HepG2 (cell line): ENCODE measurements at regions not wholly inside any gene's neighbourhood (a gene's known extent, or its start where the extent isn't known, plus 50 kb on each side); places are given as distances from the start of the nearest gene placed in this dataset.

Source experiments
- ATAC-seq: fragments of 200-7000 bp; cut with Tn5 transposase; 3 replicates; pipeline ENCODE4 v1.9.1; 2020; ENCODE audit warnings: mild to moderate bottlenecking, moderate library complexity
- BruUV-seq: library from RNA; stranded (reverse); fragments of 400-500 nt; replicated peaks from 2 replicates; lab custom pipeline; 2021; lab: Mats Ljungman, UMichigan
- CTCF ChIA-PET: fragments of 300-600 bp; formaldehyde crosslinking; extraction: SDS; loops from one replicate; lab custom pipeline; 2021; ENCODE audit warnings: low total read pairs, inconsistent platforms, low intra/inter-chr PET ratio; lab: Yijun Ruan, JAX
- POLR2A ChIA-PET: fragments of 350-600 bp; sonication (Branson Sonifier 250); formaldehyde crosslinking; loops from one replicate; lab custom pipeline; 2020; ENCODE audit warnings: antibody characterized with exemption, inconsistent platforms; lab: Yijun Ruan, JAX
- DNase-seq: peaks from one replicate; pipeline ENCODE4 v3.0.0-alpha.2; 2015; ENCODE audit warnings: low spot score
- FAIRE-seq: peaks from 3 replicates; lab custom pipeline; 2011; peaks lifted over from hg19 to GRCh38; lab: Jason Lieb, UNC
- H2AFZ ChIP-seq: one replicate; pipeline ENCODE4 v1.6.1; 2011; ENCODE audit warnings: low read length, inconsistent platforms
- H3K27ac ChIP-seq: fragments of 300-600 bp; 3 replicates; pipeline ENCODE4 v1.8.0; 2011; ENCODE audit warnings: mixed run types, mild to moderate bottlenecking, mixed read lengths, low read length, inconsistent platforms; ENCODE audit not compliant: insufficient read depth; ENCODE audit errors: extremely low read length
- H3K27me3 ChIP-seq, 2 experiments: fragments of 200-600 bp in 1 of 2; 2 replicates in 1 of 2; 3 replicates in 1 of 2; pipeline versions ENCODE4 v1.6.0 to v1.8.0; 2011; ENCODE audit warnings: low read length in 2 of 2, mild to moderate bottlenecking in 2 of 2, moderate library complexity in 2 of 2, inconsistent platforms in 1 of 2; ENCODE audit not compliant: insufficient read depth in 2 of 2, control insufficient read depth in 1 of 2
- H3K36me3 ChIP-seq, 2 experiments: fragments of 200-600 bp in 1 of 2; replicated peaks in 1 of 2; 2 replicates in 1 of 2; 3 replicates in 1 of 2; pipeline versions ENCODE4 v1.5.1 to v1.8.0; 2011; ENCODE audit warnings: low read length in 2 of 2, inconsistent platforms in 1 of 2; ENCODE audit not compliant: insufficient read depth in 2 of 2, control insufficient read depth in 1 of 2
- H3K4me1 ChIP-seq: 2 replicates; pipeline ENCODE4 v1.5.1; 2012; ENCODE audit warnings: low read length, inconsistent platforms; ENCODE audit not compliant: insufficient read depth
- H3K4me2 ChIP-seq: 2 replicates; pipeline ENCODE4 v1.6.0; 2011; ENCODE audit warnings: low read depth, low read length, inconsistent platforms
- H3K4me3 ChIP-seq, 3 experiments: fragments of 200-600 bp in 1 of 3; sonication (generic), shearing (Covaris generic) in 1 of 3; replicated peaks in 1 of 3; 2 replicates each; pipeline ENCODE4 v1.5.1; 2011 to 2016; ENCODE audit warnings: low read length in 3 of 3, inconsistent platforms in 2 of 3, low read depth in 2 of 3, mild to moderate bottlenecking in 2 of 3, control low read depth in 1 of 3, mixed read lengths in 1 of 3; ENCODE audit not compliant: insufficient read depth in 1 of 3
- H3K79me2 ChIP-seq: one replicate; pipeline ENCODE4 v1.6.1; 2011; ENCODE audit warnings: low read length, inconsistent platforms; ENCODE audit not compliant: insufficient read depth
- H3K9ac ChIP-seq: 2 replicates; pipeline ENCODE4 v1.6.0; 2011; ENCODE audit warnings: mild to moderate bottlenecking, low read depth, low read length, inconsistent platforms; ENCODE audit not compliant: insufficient read depth
- H3K9me3 ChIP-seq: 2 replicates; pipeline ENCODE4 v1.5.1; 2012; ENCODE audit warnings: mild to moderate bottlenecking, low read length
- H4K20me1 ChIP-seq: 2 replicates; pipeline ENCODE4 v1.6.0; 2011; ENCODE audit warnings: inconsistent platforms, mild to moderate bottlenecking, low read length, moderate library complexity; ENCODE audit not compliant: insufficient read depth
- ATRX ChIP-seq: sonication (generic); formaldehyde crosslinking; IDR thresholded peaks from 2 replicates; pipeline ENCODE4 v1.4.0; 2020; ENCODE audit warnings: missing genetic modification reagents, borderline replicate concordance
- EZH2 ChIP-seq: conservative IDR thresholded peaks from 2 replicates; pipeline ENCODE4 v1.6.1; 2012; ENCODE audit warnings: mild to moderate bottlenecking, low read depth, low read length, moderate library complexity
- HMGA1 ChIP-seq: sonication (generic); formaldehyde crosslinking; conservative IDR thresholded peaks from 2 replicates; pipeline ENCODE4 v1.4.0; 2020; ENCODE audit warnings: missing genetic modification reagents
- KMT2A ChIP-seq: sonication (generic); formaldehyde crosslinking; IDR thresholded peaks from 2 replicates; pipeline ENCODE4 v1.4.0; 2020; ENCODE audit warnings: missing genetic modification reagents
- NKX3-1 ChIP-seq: sonication (generic); formaldehyde crosslinking; IDR thresholded peaks from 2 replicates; pipeline ENCODE4 v1.5.0; 2020; ENCODE audit warnings: missing genetic modification reagents
- REL ChIP-seq: sonication (generic); formaldehyde crosslinking; conservative IDR thresholded peaks from 2 replicates; pipeline ENCODE4 v1.8.0; 2022; ENCODE audit warnings: mild to moderate bottlenecking, missing genetic modification reagents, moderate library complexity
- SMARCE1 ChIP-seq: fragments of 450-650 bp; IDR thresholded peaks from 2 replicates; pipeline ENCODE4 v1.6.1; 2017; ENCODE audit warnings: borderline replicate concordance
- YY1 ChIP-seq: IDR thresholded peaks from 2 replicates; pipeline ENCODE4 v1.6.1; 2011; ENCODE audit warnings: low read length, low read depth, moderate library complexity, mild to moderate bottlenecking; ENCODE audit not compliant: insufficient read depth, insufficient replicate concordance
- ZMAT3 ChIP-seq: sonication (generic); formaldehyde crosslinking; conservative IDR thresholded peaks from 2 replicates; pipeline ENCODE4 v1.7.0; 2021; ENCODE audit warnings: missing genetic modification reagents
- ZNF136 ChIP-seq: sonication (generic); formaldehyde crosslinking; IDR thresholded peaks from 2 replicates; pipeline ENCODE4 v1.8.1; 2022; ENCODE audit warnings: low read depth, mild to moderate bottlenecking, moderate library complexity, missing genetic modification reagents
- ZNF292 ChIP-seq: sonication (generic); formaldehyde crosslinking; IDR thresholded peaks from 2 replicates; pipeline ENCODE4 v1.8.1; 2022; ENCODE audit warnings: mild to moderate bottlenecking, low read depth, missing genetic modification reagents, borderline replicate concordance
- ZNF329 ChIP-seq: sonication (generic); formaldehyde crosslinking; IDR thresholded peaks from 2 replicates; pipeline ENCODE4 v1.9.0; 2021; ENCODE audit warnings: low read depth, mild to moderate bottlenecking, missing genetic modification reagents
- ZNF766 ChIP-seq: sonication (generic); formaldehyde crosslinking; IDR thresholded peaks from 2 replicates; pipeline ENCODE4 v1.5.0; 2020; ENCODE audit warnings: missing genetic modification reagents, borderline replicate concordance
- ZNF768 ChIP-seq: sonication (generic); formaldehyde crosslinking; IDR thresholded peaks from 2 replicates; pipeline ENCODE4 v1.4.0; 2020; ENCODE audit warnings: missing genetic modification reagents
- ZNF790 ChIP-seq: sonication (generic); formaldehyde crosslinking; IDR thresholded peaks from 2 replicates; pipeline ENCODE4 v1.8.0; 2022; ENCODE audit warnings: missing genetic modification reagents, mild to moderate bottlenecking, borderline replicate concordance
- WGBS: methylation state at CpG from one replicate; pipeline ENCODE4 v1.1.6; 2017; ENCODE audit warnings: low lambda C conversion rate; 5-methylcytosine and 5-hydroxymethylcytosine counted together
- in situ Hi-C: cut with HindIII; loops from 2 replicates; pipeline ENCODE4 v1.10.0; 2017; ENCODE audit warnings: low pct_unique_long_range_greater_than_20kb; ENCODE audit not compliant: extremely low pct_ligation_motif_present
- intact Hi-C: fragments of 100-400 bp; cut with micrococcal nuclease; formaldehyde crosslinking; loops from one replicate; pipeline ENCODE4 v1.10.0; 2022; ENCODE audit not compliant: unreplicated experiment
- TF ChIP-seq, protein P1 (sequence below): sonication (generic); formaldehyde crosslinking; IDR thresholded peaks from 2 replicates; pipeline ENCODE4 v1.9.0; 2021; ENCODE audit warnings: missing genetic modification reagents, mild to moderate bottlenecking, borderline replicate concordance
- TF ChIP-seq, protein P2 (sequence below): sonication (generic); formaldehyde crosslinking; IDR thresholded peaks from 2 replicates; pipeline ENCODE4 v1.9.0; 2021; ENCODE audit warnings: missing genetic modification reagents, mild to moderate bottlenecking, borderline replicate concordance
- TF ChIP-seq, protein P3 (sequence below): IDR thresholded peaks from 2 replicates; pipeline ENCODE4 v1.6.1; 2016; ENCODE audit warnings: mild to moderate bottlenecking

DNA sequence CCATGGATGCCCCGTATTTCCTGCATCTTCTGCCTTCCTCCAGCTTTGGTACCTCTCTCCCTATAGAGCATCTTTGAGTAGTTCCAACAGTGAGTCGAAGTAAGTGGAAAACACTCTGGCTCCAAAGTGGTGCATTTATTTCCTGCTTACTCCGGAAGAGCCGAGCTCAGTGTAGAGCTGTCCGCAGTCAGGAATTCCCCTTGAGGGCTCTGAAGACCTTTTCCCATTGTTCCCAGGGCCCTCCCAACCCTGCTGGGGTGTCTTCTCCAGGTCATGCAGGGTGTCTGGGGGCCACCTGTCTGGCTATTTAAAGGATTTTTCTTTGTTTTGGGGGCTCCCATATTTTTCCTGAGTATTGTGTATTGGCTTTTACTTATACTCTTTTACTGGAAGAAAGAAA lies 118.6 kb upstream of the MXRA5 start:
- POLR2A ChIA-PET = no interaction called here
- CTCF ChIA-PET = no interaction called here
- Histone ChIP-seq H3K79me2 (no peaks in the 10 kb centered on the region), H2AFZ (no peak overlapping the region), H4K20me1 (no peaks in the 10 kb centered on the region), H3K4me2 (no peak overlapping the region), H3K9ac (no peak overlapping the region), H3K4me3 (no peak overlapping the region), H3K27ac (no peak overlapping the region), H3K9me3 (no peaks in the 10 kb centered on the region), H3K4me1 (no peaks in the 10 kb centered on the region), H3K36me3 (no peaks in the 10 kb centered on the region), H3K27me3 (no peaks in the 10 kb centered on the region)
- ATAC-seq (no peak), FAIRE-seq (no peak), DNase-seq (no peak)
- intact Hi-C loops (no loop called here), in situ Hi-C loops (no loop called here)
- no TSS peak for BruUV-seq
- TF ChIP-seq SMARCE1 = no peak
- TF ChIP-seq NKX3-1 = no peak
- no peak for TF ChIP-seq ZNF768 (CRISPR knock-in tag)
- TF ChIP-seq YY1 = no peak
- no peak for TF ChIP-seq KMT2A (CRISPR knock-in tag)
- no peak for TF ChIP-seq ZMAT3 (CRISPR knock-in tag)
- TF ChIP-seq ZNF790 = no peak
- WGBS = no CpG with 5 or more reads among the region's 5 CpGs

DNA sequence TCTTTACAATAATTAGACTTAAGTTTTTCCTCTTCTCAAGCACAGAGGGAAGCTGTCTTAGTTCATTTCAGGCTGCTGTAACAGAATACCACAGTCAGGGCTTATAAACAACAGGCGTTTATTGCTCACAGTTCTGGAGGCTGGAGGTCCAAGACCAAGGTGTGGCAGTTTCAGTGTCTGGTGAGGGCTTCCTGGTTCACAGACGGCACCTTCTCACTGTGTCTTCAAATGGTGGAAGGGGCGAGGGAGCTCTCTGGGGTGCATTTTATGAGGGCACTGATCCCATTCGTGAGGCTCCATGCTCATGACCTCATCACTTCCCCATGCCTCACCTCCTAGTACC lies 115.7 kb upstream of the MXRA5 start:
- in situ Hi-C loops (no loop called here), intact Hi-C loops (no loop called here)
- no peak overlapping the region for H2AFZ ChIP-seq
- FAIRE-seq = no peak
- H3K36me3 ChIP-seq = no peaks in the 10 kb centered on the region
- no peaks in the 10 kb centered on the region for H4K20me1 ChIP-seq
- H3K79me2 ChIP-seq = no peaks in the 10 kb centered on the region
- no peaks in the 10 kb centered on the region for H3K4me1 ChIP-seq
- ChIA-PET POLR2A (no interaction called here), CTCF (no interaction called here)
- H3K9me3 ChIP-seq = no peaks in the 10 kb centered on the region
- no peak for ATAC-seq
- 0% methylated on average over 2 of the region's 4 CpGs for WGBS
- no TSS peak for BruUV-seq
- H3K27me3 ChIP-seq = no peaks in the 10 kb centered on the region
- no peak for DNase-seq
- no peak overlapping the region for H3K4me2 ChIP-seq
- no peak overlapping the region for H3K4me3 ChIP-seq
- no peak overlapping the region for H3K9ac ChIP-seq
- no peak overlapping the region for H3K27ac ChIP-seq
- TF ChIP-seq, protein P1, sequence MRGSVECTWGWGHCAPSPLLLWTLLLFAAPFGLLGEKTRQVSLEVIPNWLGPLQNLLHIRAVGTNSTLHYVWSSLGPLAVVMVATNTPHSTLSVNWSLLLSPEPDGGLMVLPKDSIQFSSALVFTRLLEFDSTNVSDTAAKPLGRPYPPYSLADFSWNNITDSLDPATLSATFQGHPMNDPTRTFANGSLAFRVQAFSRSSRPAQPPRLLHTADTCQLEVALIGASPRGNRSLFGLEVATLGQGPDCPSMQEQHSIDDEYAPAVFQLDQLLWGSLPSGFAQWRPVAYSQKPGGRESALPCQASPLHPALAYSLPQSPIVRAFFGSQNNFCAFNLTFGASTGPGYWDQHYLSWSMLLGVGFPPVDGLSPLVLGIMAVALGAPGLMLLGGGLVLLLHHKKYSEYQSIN (CRISPR knock-in tag) = no peak
- no peak for TF ChIP-seq ZNF292 (CRISPR knock-in tag)
- TF ChIP-seq HMGA1 (CRISPR knock-in tag) = no peak
- TF ChIP-seq, protein P2, sequence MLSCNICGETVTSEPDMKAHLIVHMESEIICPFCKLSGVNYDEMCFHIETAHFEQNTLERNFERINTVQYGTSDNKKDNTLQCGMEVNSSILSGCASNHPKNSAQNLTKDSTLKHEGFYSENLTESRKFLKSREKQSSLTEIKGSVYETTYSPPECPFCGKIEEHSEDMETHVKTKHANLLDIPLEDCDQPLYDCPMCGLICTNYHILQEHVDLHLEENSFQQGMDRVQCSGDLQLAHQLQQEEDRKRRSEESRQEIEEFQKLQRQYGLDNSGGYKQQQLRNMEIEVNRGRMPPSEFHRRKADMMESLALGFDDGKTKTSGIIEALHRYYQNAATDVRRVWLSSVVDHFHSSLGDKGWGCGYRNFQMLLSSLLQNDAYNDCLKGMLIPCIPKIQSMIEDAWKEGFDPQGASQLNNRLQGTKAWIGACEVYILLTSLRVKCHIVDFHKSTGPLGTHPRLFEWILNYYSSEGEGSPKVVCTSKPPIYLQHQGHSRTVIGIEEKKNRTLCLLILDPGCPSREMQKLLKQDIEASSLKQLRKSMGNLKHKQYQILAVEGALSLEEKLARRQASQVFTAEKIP (CRISPR knock-in tag) = no peak
- no peak for TF ChIP-seq ZNF136 (CRISPR knock-in tag)
- no peak for TF ChIP-seq ZNF766 (CRISPR knock-in tag)
- TF ChIP-seq ZNF329 (CRISPR knock-in tag) = no peak
- TF ChIP-seq, protein P3, sequence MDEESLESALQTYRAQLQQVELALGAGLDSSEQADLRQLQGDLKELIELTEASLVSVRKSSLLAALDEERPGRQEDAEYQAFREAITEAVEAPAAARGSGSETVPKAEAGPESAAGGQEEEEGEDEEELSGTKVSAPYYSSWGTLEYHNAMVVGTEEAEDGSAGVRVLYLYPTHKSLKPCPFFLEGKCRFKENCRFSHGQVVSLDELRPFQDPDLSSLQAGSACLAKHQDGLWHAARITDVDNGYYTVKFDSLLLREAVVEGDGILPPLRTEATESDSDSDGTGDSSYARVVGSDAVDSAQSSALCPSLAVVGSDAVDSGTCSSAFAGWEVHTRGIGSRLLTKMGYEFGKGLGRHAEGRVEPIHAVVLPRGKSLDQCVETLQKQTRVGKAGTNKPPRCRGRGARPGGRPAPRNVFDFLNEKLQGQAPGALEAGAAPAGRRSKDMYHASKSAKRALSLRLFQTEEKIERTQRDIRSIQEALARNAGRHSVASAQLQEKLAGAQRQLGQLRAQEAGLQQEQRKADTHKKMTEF (CRISPR knock-in tag) = no peak
- TF ChIP-seq EZH2 = no peak
- no peak for TF ChIP-seq REL (CRISPR knock-in tag)
- TF ChIP-seq ATRX (CRISPR knock-in tag) = no peak
